Panc1 (cell line): ENCODE measurements at regions not wholly inside any gene's neighbourhood (a gene's known extent, or its start where the extent isn't known, plus 50 kb on each side); places are given as distances from the start of the nearest gene placed in this dataset.

Source experiments
- CTCF ChIP-seq: fragments of 450-650 bp; IDR thresholded peaks from 2 replicates; pipeline ENCODE4 v1.5.1; 2017; ENCODE audit warnings: mild to moderate bottlenecking
- POLR2AphosphoS5 ChIP-seq: IDR thresholded peaks from 2 replicates; pipeline ENCODE4 v1.6.1; 2012; ENCODE audit warnings: mild to moderate bottlenecking, low read depth, low read length, moderate library complexity
- SIN3A ChIP-seq: IDR thresholded peaks from 2 replicates; pipeline ENCODE4 v1.6.1; 2012; ENCODE audit warnings: low read depth, mild to moderate bottlenecking, low read length, moderate library complexity, borderline replicate concordance; ENCODE audit not compliant: insufficient read depth
- TCF7L2 ChIP-seq: IDR thresholded peaks from 2 replicates; pipeline ENCODE4 v1.6.1; 2011; ENCODE audit warnings: mild to moderate bottlenecking, low read depth, low read length, inconsistent platforms
- TF ChIP-seq, protein P1 (sequence below), 2 experiments: IDR thresholded peaks; 2 replicates each; pipeline ENCODE4 v1.6.1; 2011 to 2012; ENCODE audit warnings: low read depth in 2 of 2, control low read depth in 1 of 2, low read length in 1 of 2, mild to moderate bottlenecking in 1 of 2, moderate library complexity in 1 of 2; ENCODE audit not compliant: insufficient read depth in 1 of 2

GRCh38 chrX:134074151-134074550, 88.8 kb upstream of the GPC3 start:
- TF ChIP-seq POLR2AphosphoS5: no peak
- no peak for TF ChIP-seq CTCF
- TF ChIP-seq, protein P1, sequence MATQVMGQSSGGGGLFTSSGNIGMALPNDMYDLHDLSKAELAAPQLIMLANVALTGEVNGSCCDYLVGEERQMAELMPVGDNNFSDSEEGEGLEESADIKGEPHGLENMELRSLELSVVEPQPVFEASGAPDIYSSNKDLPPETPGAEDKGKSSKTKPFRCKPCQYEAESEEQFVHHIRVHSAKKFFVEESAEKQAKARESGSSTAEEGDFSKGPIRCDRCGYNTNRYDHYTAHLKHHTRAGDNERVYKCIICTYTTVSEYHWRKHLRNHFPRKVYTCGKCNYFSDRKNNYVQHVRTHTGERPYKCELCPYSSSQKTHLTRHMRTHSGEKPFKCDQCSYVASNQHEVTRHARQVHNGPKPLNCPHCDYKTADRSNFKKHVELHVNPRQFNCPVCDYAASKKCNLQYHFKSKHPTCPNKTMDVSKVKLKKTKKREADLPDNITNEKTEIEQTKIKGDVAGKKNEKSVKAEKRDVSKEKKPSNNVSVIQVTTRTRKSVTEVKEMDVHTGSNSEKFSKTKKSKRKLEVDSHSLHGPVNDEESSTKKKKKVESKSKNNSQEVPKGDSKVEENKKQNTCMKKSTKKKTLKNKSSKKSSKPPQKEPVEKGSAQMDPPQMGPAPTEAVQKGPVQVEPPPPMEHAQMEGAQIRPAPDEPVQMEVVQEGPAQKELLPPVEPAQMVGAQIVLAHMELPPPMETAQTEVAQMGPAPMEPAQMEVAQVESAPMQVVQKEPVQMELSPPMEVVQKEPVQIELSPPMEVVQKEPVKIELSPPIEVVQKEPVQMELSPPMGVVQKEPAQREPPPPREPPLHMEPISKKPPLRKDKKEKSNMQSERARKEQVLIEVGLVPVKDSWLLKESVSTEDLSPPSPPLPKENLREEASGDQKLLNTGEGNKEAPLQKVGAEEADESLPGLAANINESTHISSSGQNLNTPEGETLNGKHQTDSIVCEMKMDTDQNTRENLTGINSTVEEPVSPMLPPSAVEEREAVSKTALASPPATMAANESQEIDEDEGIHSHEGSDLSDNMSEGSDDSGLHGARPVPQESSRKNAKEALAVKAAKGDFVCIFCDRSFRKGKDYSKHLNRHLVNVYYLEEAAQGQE (IDR thresholded peaks at IDR 0.05; ENCODE audit: insufficient read depth in 1 of 2, low read depth in 2 of 2, low read length in 1 of 2): no peak
- TF ChIP-seq TCF7L2: no peak
- no peak for TF ChIP-seq SIN3A
